Suprapubic skin (tissue), 4 donors: ENCODE measurements at regions not wholly inside any gene's neighbourhood (a gene's known extent, or its start where the extent isn't known, plus 50 kb on each side); places are given as distances from the start of the nearest gene placed in this dataset.

Experiments
- DNase-seq, 2 donors: peaks; one replicate each; pipeline ENCODE4 v3.0.0-alpha.2; 2019; ENCODE audit warnings: low spot score in 2 of 2
- H3K27ac ChIP-seq: fragments of 200-600 bp; sonication (generic); one replicate; pipeline ENCODE4 v1.5.1; 2019
- H3K27me3 ChIP-seq: fragments of 200-600 bp; sonication (generic); one replicate; pipeline ENCODE4 v1.5.1; 2019
- H3K36me3 ChIP-seq: fragments of 200-600 bp; sonication (generic); one replicate; pipeline ENCODE4 v1.5.1; 2019
- H3K4me1 ChIP-seq: fragments of 200-600 bp; sonication (generic); one replicate; pipeline ENCODE4 v1.5.1; 2019
- H3K4me3 ChIP-seq: fragments of 200-600 bp; sonication (generic); one replicate; pipeline ENCODE4 v1.5.1; 2019; ENCODE audit warnings: mild to moderate bottlenecking
- H3K9me3 ChIP-seq: fragments of 200-600 bp; sonication (generic); one replicate; pipeline ENCODE4 v1.5.1; 2019
- EP300 ChIP-seq: sonication (generic); formaldehyde crosslinking; IDR thresholded peaks from one replicate; pipeline ENCODE4 v1.6.1; 2017; ENCODE audit warnings: antibody characterized with exemption
- POLR2A ChIP-seq, 2 donors: fragments of 450-650 bp; IDR thresholded peaks; one replicate each; pipeline ENCODE4 v1.6.1; 2017; ENCODE audit warnings: antibody characterized with exemption in 2 of 2, mild to moderate bottlenecking in 2 of 2, moderate library complexity in 2 of 2
- POLR2AphosphoS5 ChIP-seq, 3 donors: sonication (generic); formaldehyde crosslinking; IDR thresholded peaks; one replicate each; pipeline ENCODE4 v1.6.1; 2017; ENCODE audit warnings: antibody characterized with exemption in 3 of 3
- WGBS: methylation state at CpG from one replicate; pipeline ENCODE4 v1.1.5; 2018; 5-methylcytosine and 5-hydroxymethylcytosine counted together
- TF ChIP-seq, protein P1 (sequence below), 2 donors: fragments of 200-600 bp in 1 of 2; fragments of 450-650 bp in 1 of 2; sonication (generic) in 1 of 2; IDR thresholded peaks; one replicate each; pipeline ENCODE4 v1.5.1; 2016 to 2019; ENCODE audit warnings: antibody characterized with exemption in 2 of 2, mild to moderate bottlenecking in 1 of 2, moderate library complexity in 1 of 2

DNA sequence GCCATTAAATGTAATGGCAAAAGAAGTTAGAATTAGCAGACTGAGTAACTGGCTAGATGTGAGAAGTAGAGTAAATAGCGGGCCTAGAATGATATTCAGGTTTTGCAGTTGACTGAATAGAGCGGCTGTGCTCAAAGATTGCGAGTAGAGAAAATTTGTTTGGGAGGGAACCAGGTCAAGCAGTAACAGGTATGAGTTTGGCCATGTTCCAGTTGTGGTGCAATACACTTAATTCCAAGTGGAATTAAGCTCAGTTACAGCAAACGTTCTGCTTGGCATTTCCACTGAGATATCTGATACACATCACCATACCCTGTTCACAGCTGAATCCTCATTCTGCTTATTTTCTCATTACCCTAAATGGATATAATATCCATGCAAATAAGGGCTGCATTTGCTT is 1382.9 kb downstream of the MRPL39 start:
- H3K36me3 ChIP-seq: no peaks in the 10 kb centered on the region
- no peak overlapping the region for H3K27ac ChIP-seq
- H3K27me3 ChIP-seq: no peaks in the 10 kb centered on the region
- no peaks in the 10 kb centered on the region for H3K4me1 ChIP-seq
- DNase-seq: no peak
- no peak overlapping the region for H3K4me3 ChIP-seq
- 34% methylated on average over 4 of the region's 4 CpGs for WGBS
- H3K9me3 ChIP-seq: no peaks in the 10 kb centered on the region
- TF ChIP-seq POLR2AphosphoS5 (IDR thresholded peaks at IDR 0.05): no peak
- TF ChIP-seq, protein P1, sequence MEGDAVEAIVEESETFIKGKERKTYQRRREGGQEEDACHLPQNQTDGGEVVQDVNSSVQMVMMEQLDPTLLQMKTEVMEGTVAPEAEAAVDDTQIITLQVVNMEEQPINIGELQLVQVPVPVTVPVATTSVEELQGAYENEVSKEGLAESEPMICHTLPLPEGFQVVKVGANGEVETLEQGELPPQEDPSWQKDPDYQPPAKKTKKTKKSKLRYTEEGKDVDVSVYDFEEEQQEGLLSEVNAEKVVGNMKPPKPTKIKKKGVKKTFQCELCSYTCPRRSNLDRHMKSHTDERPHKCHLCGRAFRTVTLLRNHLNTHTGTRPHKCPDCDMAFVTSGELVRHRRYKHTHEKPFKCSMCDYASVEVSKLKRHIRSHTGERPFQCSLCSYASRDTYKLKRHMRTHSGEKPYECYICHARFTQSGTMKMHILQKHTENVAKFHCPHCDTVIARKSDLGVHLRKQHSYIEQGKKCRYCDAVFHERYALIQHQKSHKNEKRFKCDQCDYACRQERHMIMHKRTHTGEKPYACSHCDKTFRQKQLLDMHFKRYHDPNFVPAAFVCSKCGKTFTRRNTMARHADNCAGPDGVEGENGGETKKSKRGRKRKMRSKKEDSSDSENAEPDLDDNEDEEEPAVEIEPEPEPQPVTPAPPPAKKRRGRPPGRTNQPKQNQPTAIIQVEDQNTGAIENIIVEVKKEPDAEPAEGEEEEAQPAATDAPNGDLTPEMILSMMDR (IDR thresholded peaks at IDR 0.05): no peak

DNA sequence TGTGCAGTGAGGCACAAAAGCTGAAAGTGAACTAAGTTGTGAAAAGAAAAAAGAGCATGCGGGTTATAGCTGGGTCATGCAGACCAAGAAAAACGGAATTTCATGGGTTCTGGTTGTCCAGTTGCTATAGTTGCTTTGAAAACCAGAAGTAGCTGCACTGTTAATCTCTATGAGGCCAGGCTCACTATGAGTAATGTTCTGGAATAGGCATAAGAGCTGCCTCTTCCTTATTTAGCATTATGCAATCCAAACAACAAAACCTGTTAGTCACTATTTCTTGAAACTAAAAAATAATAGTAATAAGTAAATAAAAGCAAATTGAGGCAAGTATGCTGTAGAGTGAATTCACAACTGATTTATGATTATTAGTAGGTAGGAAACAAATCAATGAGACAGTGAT is 1383.7 kb downstream of the MRPL39 start:
- Histone ChIP-seq H3K4me1 (no peaks in the 10 kb centered on the region), H3K4me3 (no peak overlapping the region), H3K9me3 (no peaks in the 10 kb centered on the region), H3K36me3 (no peaks in the 10 kb centered on the region), H3K27me3 (no peaks in the 10 kb centered on the region), H3K27ac (no peak overlapping the region)
- WGBS: 61% methylated on average over 2 of the region's 2 CpGs
- DNase-seq: no peak
- TF ChIP-seq, protein P1 (IDR thresholded peaks at IDR 0.05): no peak
- TF ChIP-seq POLR2A (IDR thresholded peaks at IDR 0.05) (no peak), EP300 (no peak), POLR2AphosphoS5 (IDR thresholded peaks at IDR 0.05) (no peak)

DNA sequence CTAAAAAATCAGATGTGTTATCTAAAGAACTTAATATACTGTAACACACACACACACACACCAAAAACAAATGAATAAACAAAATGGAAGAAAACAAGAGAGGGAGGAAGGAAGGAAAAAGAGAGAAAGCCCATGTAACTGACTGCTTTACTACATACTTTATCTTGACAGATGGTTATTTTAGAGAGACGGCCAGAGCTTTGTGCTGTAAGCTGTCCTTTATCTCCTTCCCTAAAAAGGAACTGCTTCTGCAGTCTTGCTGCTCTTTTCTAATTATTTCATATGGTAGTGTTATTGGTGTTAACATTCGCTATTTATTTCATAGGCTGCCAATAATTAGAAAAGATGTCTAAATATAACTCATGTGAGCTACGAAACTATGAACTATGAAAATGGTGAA is 1384.6 kb downstream of the MRPL39 start:
- Histone ChIP-seq H3K4me3 (no peak overlapping the region), H3K4me1 (no peaks in the 10 kb centered on the region), H3K36me3 (no peaks in the 10 kb centered on the region), H3K27me3 (no peaks in the 10 kb centered on the region), H3K27ac (no peak overlapping the region), H3K9me3 (no peaks in the 10 kb centered on the region)
- DNase-seq: no peak
- TF ChIP-seq EP300: no peak
- TF ChIP-seq, protein P1 (IDR thresholded peaks at IDR 0.05): no peak
- no peak for TF ChIP-seq POLR2A (IDR thresholded peaks at IDR 0.05)
- no peak for TF ChIP-seq POLR2AphosphoS5 (IDR thresholded peaks at IDR 0.05)
- 79% methylated on average over 3 of the region's 3 CpGs for WGBS

DNA sequence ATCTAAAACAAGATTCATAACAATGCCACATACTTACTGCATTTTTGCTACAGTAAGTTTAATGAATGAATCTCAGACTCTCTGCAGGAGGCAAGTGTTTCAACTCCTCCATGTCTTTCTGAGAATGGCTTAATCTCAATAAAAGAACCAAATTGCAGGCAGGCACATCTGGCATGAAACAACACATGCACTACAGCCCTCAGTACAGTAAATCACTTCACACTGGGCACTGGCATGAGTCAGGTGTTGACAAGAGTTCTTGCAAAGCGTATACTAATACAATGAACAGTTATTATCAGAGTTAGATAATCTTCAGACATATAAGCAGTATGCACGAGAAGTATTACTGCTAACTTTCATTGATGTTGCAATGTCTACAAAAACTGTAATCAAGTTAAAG is 1386.8 kb downstream of the MRPL39 start:
- DNase-seq: no peak
- Histone ChIP-seq H3K4me3 (no peak overlapping the region), H3K9me3 (no peaks in the 10 kb centered on the region), H3K27me3 (no peaks in the 10 kb centered on the region), H3K4me1 (no peaks in the 10 kb centered on the region), H3K27ac (no peak overlapping the region), H3K36me3 (no peaks in the 10 kb centered on the region)
- TF ChIP-seq EP300 (no peak), POLR2AphosphoS5 (IDR thresholded peaks at IDR 0.05) (no peak), POLR2A (IDR thresholded peaks at IDR 0.05) (no peak)
- TF ChIP-seq, protein P1 (IDR thresholded peaks at IDR 0.05): no peak
- 44% methylated on average over 2 of the region's 2 CpGs for WGBS

DNA sequence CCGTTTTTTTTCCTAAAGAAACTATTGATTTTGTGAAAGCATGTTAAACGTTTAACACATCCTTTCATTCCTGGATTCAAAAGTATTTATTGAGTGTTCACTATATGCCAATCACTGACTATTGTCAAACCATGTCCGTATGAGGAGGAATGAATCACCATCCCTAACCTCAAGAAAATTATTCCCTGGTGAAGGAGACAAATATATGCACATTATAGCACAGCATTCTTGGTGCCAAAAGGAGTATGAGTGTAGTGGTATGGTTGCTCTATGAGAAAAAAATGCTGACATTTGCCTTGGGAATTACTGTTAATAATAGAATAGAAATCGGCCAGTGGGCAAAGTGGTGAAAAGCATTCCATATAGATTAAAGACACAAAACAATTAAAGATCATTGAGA is 1390.1 kb downstream of the MRPL39 start:
- Histone ChIP-seq H3K4me3 (no peak overlapping the region), H3K4me1 (no peaks in the 10 kb centered on the region), H3K36me3 (no peaks in the 10 kb centered on the region), H3K9me3 (no peaks in the 10 kb centered on the region), H3K27ac (no peak overlapping the region), H3K27me3 (no peaks in the 10 kb centered on the region)
- no peak for DNase-seq
- TF ChIP-seq EP300 (no peak), POLR2AphosphoS5 (IDR thresholded peaks at IDR 0.05) (no peak), POLR2A (IDR thresholded peaks at IDR 0.05) (no peak)
- TF ChIP-seq, protein P1 (IDR thresholded peaks at IDR 0.05): no peak
- WGBS: 78% methylated on average over 4 of the region's 4 CpGs
